ENCODE measurements at regions not wholly inside any gene's neighbourhood (a gene's known extent, or its start where the extent isn't known, plus 50 kb on each side); places are given as distances from the start of the nearest gene placed in this dataset.

- no peak for TF ChIP-seq ZNF212 (CRISPR knock-in tag; IDR thresholded peaks at IDR 0.05)
- no peak for TF ChIP-seq SP2 (IDR thresholded peaks at IDR 0.05; ENCODE audit: extremely low read depth, low read depth, low read length, poor library complexity, severe bottlenecking)
- TF ChIP-seq PTTG1 (tag; IDR thresholded peaks at IDR 0.05; ENCODE audit: low read depth), result no peak
- TF ChIP-seq GABPB2 (CRISPR knock-in tag; conservative IDR thresholded peaks at IDR 0.05), result no peak
- no peak for TF ChIP-seq CEBPG (CRISPR knock-in tag; IDR thresholded peaks at IDR 0.05)
- TF ChIP-seq CEBPG (tag; conservative IDR thresholded peaks at IDR 0.05 in 1 of 2, IDR thresholded peaks at IDR 0.05 in 1 of 2), result no peak
- TF ChIP-seq SMARCA4 (IDR thresholded peaks at IDR 0.05), result no peak
- Histone ChIP-seq H3K9ac (ENCODE audit: insufficient read depth in 1 of 2, low read depth in 2 of 2, low read length in 2 of 2) (no peak overlapping the region), H3K36me3 (ENCODE audit: control insufficient read depth, insufficient read depth, low read length) (no peaks in the 10 kb centered on the region), H3K9me1 (ENCODE audit: control insufficient read depth, insufficient read depth, low read length) (no peaks in the 10 kb centered on the region), H3K27ac (ENCODE audit: extremely low read depth, low read depth, low read length) (no peak overlapping the region), H3K4me2 (ENCODE audit: insufficient read depth, low read length) (no peak overlapping the region), H2AFZ (ENCODE audit: low read depth, low read length) (no peak overlapping the region), H3K27me3 (ENCODE audit: control insufficient read depth in 2 of 2, insufficient read depth in 2 of 2, low read length in 2 of 2) (peaks cover 0 to 36% of the 10 kb centered on the region in 2 experiments; a peak in 3 of 5 replicates), H3K4me3 (no peak overlapping the region), H4K20me1 (replicated peaks; ENCODE audit: control insufficient read depth, insufficient read depth, low read length) (no peaks in the 10 kb centered on the region), H3K4me1 (replicated peaks in 1 of 2; ENCODE audit: control insufficient read depth in 2 of 2, insufficient read depth in 2 of 2, low read length in 2 of 2) (no peaks in the 10 kb centered on the region), H3K9me3 (replicated peaks; ENCODE audit: control insufficient read depth, insufficient read depth, low read depth, low read length) (no peaks in the 10 kb centered on the region), H3K79me2 (ENCODE audit: control insufficient read depth, insufficient read depth, low read length) (no peaks in the 10 kb centered on the region)
- in situ Hi-C loops (cut with MboI) (no loop called here), intact Hi-C loops (cut with micrococcal nuclease) (no loop called here)
- BruUV-seq (replicated peaks), result no TSS peak
- FAIRE-seq, result no peak
- ATAC-seq, result no peak
- POLR2A ChIA-PET, result no interaction called here
- DNase-seq (ENCODE audit: extremely low read depth in 1 of 4, low spot score in 3 of 4), result no peak
- CTCF ChIA-PET (ENCODE audit: low intra/inter-chr PET ratio), result no interaction called here
Observed at GRCh38 chr5:2900360-2900759, 148.9 kb upstream of the IRX2 start.

- no peak overlapping the region for H2AFZ ChIP-seq (ENCODE audit: low read depth, low read length)
- FAIRE-seq (no peak), DNase-seq (ENCODE audit: extremely low read depth in 1 of 4, low spot score in 3 of 4) (no peak), ATAC-seq (no peak)
- H4K20me1 ChIP-seq (replicated peaks; ENCODE audit: control insufficient read depth, insufficient read depth, low read length), result no peaks in the 10 kb centered on the region
- H3K9me1 ChIP-seq (ENCODE audit: control insufficient read depth, insufficient read depth, low read length), result no peaks in the 10 kb centered on the region
- H3K9ac ChIP-seq (ENCODE audit: insufficient read depth in 1 of 2, low read depth in 2 of 2, low read length in 2 of 2), result no peak overlapping the region
- WGBS (ENCODE audit: insufficient coverage, low coverage, missing lambda C conversion rate), result under 1% methylated on average over 9 of the region's 9 CpGs
- intact Hi-C loops (cut with micrococcal nuclease), result no loop called here
- in situ Hi-C loops (cut with MboI), result no loop called here
- no peak overlapping the region for H3K4me2 ChIP-seq (ENCODE audit: insufficient read depth, low read length)
- peaks cover 0 to 30% of the 10 kb centered on the region in 2 experiments; a peak in 3 of 5 replicates for H3K27me3 ChIP-seq (ENCODE audit: control insufficient read depth in 2 of 2, insufficient read depth in 2 of 2, low read length in 2 of 2)
- BruUV-seq (replicated peaks), result no TSS peak
- no peaks in the 10 kb centered on the region for H3K4me1 ChIP-seq (replicated peaks in 1 of 2; ENCODE audit: control insufficient read depth in 2 of 2, insufficient read depth in 2 of 2, low read length in 2 of 2)
- H3K27ac ChIP-seq (ENCODE audit: extremely low read depth, low read depth, low read length), result no peak overlapping the region
- H3K79me2 ChIP-seq (ENCODE audit: control insufficient read depth, insufficient read depth, low read length), result no peaks in the 10 kb centered on the region
- H3K4me3 ChIP-seq, result no peak overlapping the region
- ChIA-PET POLR2A (no interaction called here), CTCF (ENCODE audit: low intra/inter-chr PET ratio) (no interaction called here)
- H3K9me3 ChIP-seq (replicated peaks; ENCODE audit: control insufficient read depth, insufficient read depth, low read depth, low read length), result no peaks in the 10 kb centered on the region
- no peaks in the 10 kb centered on the region for H3K36me3 ChIP-seq (ENCODE audit: control insufficient read depth, insufficient read depth, low read length)
- TF ChIP-seq KHSRP (IDR thresholded peaks at IDR 0.05), result no peak
- no peak for TF ChIP-seq FOXP1 (CRISPR knock-in tag; IDR thresholded peaks at IDR 0.05)
- no peak for TF ChIP-seq CHCHD3 (CRISPR knock-in tag; IDR thresholded peaks at IDR 0.05)
- no peak for TF ChIP-seq ASH1L (IDR thresholded peaks at IDR 0.05; ENCODE audit: borderline replicate concordance, low read depth, partially characterized antibody)
- no peak for TF ChIP-seq MYNN (IDR thresholded peaks at IDR 0.05)
- TF ChIP-seq MYNN (CRISPR knock-in tag; IDR thresholded peaks at IDR 0.05), result no peak
- no peak for TF ChIP-seq UBTF (IDR thresholded peaks at IDR 0.05; ENCODE audit: borderline replicate concordance in 1 of 2, low read depth in 2 of 2, low read length in 2 of 2)
- TF ChIP-seq PHB2 (IDR thresholded peaks at IDR 0.05; ENCODE audit: low read depth), result no peak
- TF ChIP-seq BHLHE40 (IDR thresholded peaks at IDR 0.05; ENCODE audit: low read length), result no peak
- no peak for TF ChIP-seq HDAC3 (IDR thresholded peaks at IDR 0.05; ENCODE audit: borderline replicate concordance, partially characterized antibody)
- no peak for TF ChIP-seq ESRRB (CRISPR knock-in tag; IDR thresholded peaks at IDR 0.05; ENCODE audit: borderline replicate concordance)
Observed at GRCh38 chr5:2899311-2899710, 147.8 kb upstream of the IRX2 start.
